ENCODE measurements at regions not wholly inside any gene's neighbourhood (a gene's known extent, or its start where the extent isn't known, plus 50 kb on each side); places are given as distances from the start of the nearest gene placed in this dataset.

DNA sequence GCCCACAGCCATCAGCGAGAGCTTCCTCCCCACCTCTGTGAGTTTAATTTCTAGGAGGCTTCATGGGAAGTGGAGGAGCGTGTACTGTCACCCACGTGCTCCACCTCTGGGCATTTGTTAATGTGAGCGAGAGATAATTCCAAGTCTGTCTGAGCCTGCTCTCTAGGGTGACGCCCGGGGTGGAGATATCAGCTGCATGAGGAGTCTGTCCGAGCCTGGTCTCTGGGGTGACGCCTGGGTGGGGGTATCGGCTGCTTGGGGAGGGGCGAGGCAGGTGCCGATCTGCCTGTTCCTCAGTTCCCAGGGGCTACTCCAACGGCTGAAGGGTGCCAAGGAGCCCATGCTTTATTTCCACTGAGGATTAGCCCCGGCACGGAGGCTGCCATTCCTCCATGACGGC lies 735.0 kb downstream of the BRD1 start:
- H2BK120ac ChIP-seq (ENCODE audit: low read depth, low read length): no peak overlapping the region
- ATAC-seq (ENCODE audit: low read depth) (no peak), DNase-seq (no peak)
- intact Hi-C loops (cut with micrococcal nuclease) (no loop called here), dilution Hi-C loops (cut with HindIII; ENCODE audit: low sequenced_read_pairs, unreplicated experiment) (no loop called here), in situ Hi-C loops (cut with MboI; ENCODE audit: low sequenced_read_pairs) (no loop called here)
- H4K8ac ChIP-seq (ENCODE audit: low read depth in 2 of 2, low read length in 2 of 2): no peak overlapping the region
- H3K9me3 ChIP-seq (ENCODE audit: control insufficient read depth, insufficient read depth, low read length): peaks cover 59% of the 10 kb centered on the region
- H2BK15ac ChIP-seq (ENCODE audit: low read depth, low read length): no peak overlapping the region
- no peak overlapping the region for H3K23ac ChIP-seq (ENCODE audit: low read depth, low read length)
- no peak overlapping the region for H3K4me2 ChIP-seq (ENCODE audit: low read depth, low read length)
- H2BK5ac ChIP-seq (ENCODE audit: low read depth, low read length, poor library complexity, severe bottlenecking): no peak overlapping the region
- H2BK20ac ChIP-seq (ENCODE audit: low read depth, low read length): no peak overlapping the region
- H3K14ac ChIP-seq (replicated peaks; ENCODE audit: low read depth, low read length): no peak overlapping the region
- no peak overlapping the region for H2AFZ ChIP-seq (replicated peaks; ENCODE audit: low read length, poor library complexity)
- H3K4me3 ChIP-seq (ENCODE audit: insufficient read depth, low read depth, low read length): no peak overlapping the region
- 55% methylated on average over 9 of the region's 15 CpGs; no CpG with 5 or more reads in 1 of the 2 experiments for WGBS, 2 experiments (ENCODE audit: extremely low coverage in 2 of 2, insufficient read length in 1 of 2)
- no peak overlapping the region for H4K5ac ChIP-seq (ENCODE audit: low read depth, low read length)
- H3K27ac ChIP-seq (ENCODE audit: insufficient read depth, low read length): no peak overlapping the region
- H2AK5ac ChIP-seq (ENCODE audit: low read depth, low read length): no peak overlapping the region
- H3K9ac ChIP-seq (ENCODE audit: low read depth, low read length): no peak overlapping the region
- no peaks in the 10 kb centered on the region for H3K4me1 ChIP-seq (ENCODE audit: control insufficient read depth, insufficient read depth, low read length)
- no peaks in the 10 kb centered on the region for H4K20me1 ChIP-seq (ENCODE audit: insufficient read depth, low read length)
- H4K91ac ChIP-seq (ENCODE audit: insufficient read depth, low read depth, low read length): no peak overlapping the region
- H3K27me3 ChIP-seq (ENCODE audit: control insufficient read depth, insufficient read depth, low read length): no peaks in the 10 kb centered on the region
- POLR2A ChIA-PET (ENCODE audit: unreplicated experiment): no interaction called here
- no peak overlapping the region for H3K18ac ChIP-seq (ENCODE audit: low read depth, low read length)
- CTCF ChIA-PET: no interaction called here
- TF ChIP-seq MAZ (IDR thresholded peaks at IDR 0.05; ENCODE audit: borderline replicate concordance, low read depth, low read length): no peak
- no peak for TF ChIP-seq SMC3 (IDR thresholded peaks at IDR 0.05; ENCODE audit: low read depth, low read length)
- TF ChIP-seq NFE2L2 (IDR thresholded peaks at IDR 0.05; ENCODE audit: low read depth, low read length): no peak
- TF ChIP-seq, protein P1, sequence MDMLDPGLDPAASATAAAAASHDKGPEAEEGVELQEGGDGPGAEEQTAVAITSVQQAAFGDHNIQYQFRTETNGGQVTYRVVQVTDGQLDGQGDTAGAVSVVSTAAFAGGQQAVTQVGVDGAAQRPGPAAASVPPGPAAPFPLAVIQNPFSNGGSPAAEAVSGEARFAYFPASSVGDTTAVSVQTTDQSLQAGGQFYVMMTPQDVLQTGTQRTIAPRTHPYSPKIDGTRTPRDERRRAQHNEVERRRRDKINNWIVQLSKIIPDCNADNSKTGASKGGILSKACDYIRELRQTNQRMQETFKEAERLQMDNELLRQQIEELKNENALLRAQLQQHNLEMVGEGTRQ (IDR thresholded peaks at IDR 0.05; ENCODE audit: low read depth, low read length): no peak
- no peak for TF ChIP-seq BHLHE40 (IDR thresholded peaks at IDR 0.05; ENCODE audit: low read depth, low read length)
- TF ChIP-seq MXI1 (IDR thresholded peaks at IDR 0.05; ENCODE audit: borderline replicate concordance, low read depth, low read length): no peak
- TF ChIP-seq MAFK (IDR thresholded peaks at IDR 0.05; ENCODE audit: low read depth, low read length): no peak
- TF ChIP-seq RCOR1 (IDR thresholded peaks at IDR 0.05; ENCODE audit: insufficient replicate concordance, low read length): no peak
- TF ChIP-seq CEBPB (IDR thresholded peaks at IDR 0.05; ENCODE audit: low read depth, low read length): no peak
- TF ChIP-seq RAD21 (IDR thresholded peaks at IDR 0.05; ENCODE audit: low read length): no peak
- TF ChIP-seq CTCF (conservative IDR thresholded peaks at IDR 0.05; ENCODE audit: low read depth, low read length): no peak
- TF ChIP-seq POLR2A (IDR thresholded peaks at IDR 0.05; ENCODE audit: low read depth, low read length): no peak
- H3K79me1 ChIP-seq (ENCODE audit: low read depth in 1 of 2, low read length in 2 of 2): no peaks in the 10 kb centered on the region
- H3K4ac ChIP-seq (ENCODE audit: low read depth, low read length): no peak overlapping the region
- no TSS peak for BruUV-seq (replicated peaks)
- no peaks in the 10 kb centered on the region for H3K36me3 ChIP-seq (ENCODE audit: control insufficient read depth, insufficient read depth, low read length)
- no peaks in the 10 kb centered on the region for H3K9me1 ChIP-seq (ENCODE audit: insufficient read depth, low read length)
- H2AK9ac ChIP-seq (replicated peaks; ENCODE audit: low read depth, low read length, poor library complexity): no peak overlapping the region
- H3K56ac ChIP-seq (ENCODE audit: extremely low read depth, insufficient read depth, low read length): no peak overlapping the region

Measured in IMR-90 (cell line).